ENCODE measurements at regions not wholly inside any gene's neighbourhood (a gene's known extent, or its start where the extent isn't known, plus 50 kb on each side); places are given as distances from the start of the nearest gene placed in this dataset.

GRCh38 chr16:86897486-86897885, 319.1 kb downstream of the FOXL1 start:
- no peak for TF ChIP-seq CTCF (IDR thresholded peaks at IDR 0.05; ENCODE audit: insufficient read depth, low read depth, low read length)
- no peak for TF ChIP-seq EZH2 (IDR thresholded peaks at IDR 0.05; ENCODE audit: insufficient read depth, low read length)

All from astrocyte (in vitro differentiated cells and primary cell).